ENCODE measurements at regions not wholly inside any gene's neighbourhood (a gene's known extent, or its start where the extent isn't known, plus 50 kb on each side); places are given as distances from the start of the nearest gene placed in this dataset.

DNA sequence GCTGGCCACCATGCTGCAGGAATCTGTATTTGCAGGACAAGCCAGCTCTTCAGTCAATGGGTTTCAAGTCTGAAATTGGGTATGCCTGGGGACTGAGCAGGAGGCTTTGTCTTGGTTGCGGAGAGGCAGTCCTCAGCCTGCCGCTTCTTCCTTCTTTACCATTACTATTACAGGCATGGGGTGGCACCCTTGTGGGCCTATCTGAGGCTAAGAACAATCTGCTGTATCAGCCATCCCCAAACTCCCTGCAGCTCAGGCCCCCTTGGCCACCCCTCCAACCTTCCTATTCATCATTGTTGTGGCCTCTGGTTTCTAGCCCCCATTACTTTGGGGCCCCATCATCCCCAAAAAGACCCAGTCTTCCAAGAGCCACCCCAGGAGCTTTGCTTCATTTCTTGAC lies 289.2 kb upstream of the FOXQ1 start:
- TF ChIP-seq CTCF (IDR thresholded peaks at IDR 0.05) (no peak), POLR2A (IDR thresholded peaks at IDR 0.05) (no peak)

Data from esophagus squamous epithelium (tissue), 4 donors.